ENCODE measurements at regions not wholly inside any gene's neighbourhood (a gene's known extent, or its start where the extent isn't known, plus 50 kb on each side); places are given as distances from the start of the nearest gene placed in this dataset.

- TF ChIP-seq CTCF (conservative IDR thresholded peaks at IDR 0.05 in 1 of 2, IDR thresholded peaks at IDR 0.05 in 1 of 2; ENCODE audit: low read depth in 1 of 2, low read length in 2 of 2) (no peak), EZH2 (IDR thresholded peaks at IDR 0.05; ENCODE audit: low read length, missing control alignments) (no peak)
Observed at GRCh38 chr3:197398286-197398878, 100.0 kb upstream of the DLG1 start.

Data from fibroblast of lung (primary cell).